GM21526 (cell line): ENCODE measurements at regions not wholly inside any gene's neighbourhood (a gene's known extent, or its start where the extent isn't known, plus 50 kb on each side); places are given as distances from the start of the nearest gene placed in this dataset.
"Not testable (repeated sequence)": the region's sequence is repeated elsewhere in the genome, so short reads cannot be mapped to it uniquely, and the experiment has no call there.

Experiments
- ATAC-seq: cut with Tn5 transposase; IDR thresholded peaks from one replicate; pipeline ENCODE4 v1.9.1; 2021; ENCODE audit warnings: moderate library complexity; ENCODE audit not compliant: unreplicated experiment, low FRiP score

GRCh38 chr20:29296256-29297230 is 1960.9 kb upstream of the DEFB115 start:
- ATAC-seq: no peak

GRCh38 chr20:29297411-29298270 is 1959.8 kb upstream of the DEFB115 start:
- ATAC-seq: no peak

GRCh38 chr20:29298271-29298590 is 1959.2 kb upstream of the DEFB115 start:
- no peak for ATAC-seq

GRCh38 chr20:29298759-29299613 is 1958.5 kb upstream of the DEFB115 start:
- no peak for ATAC-seq

- no peak for ATAC-seq
These were observed 1957.5 kb upstream of the DEFB115 start for GRCh38 chr20:29299811-29300578.

- ATAC-seq: no peak
These were observed 1956.6 kb upstream of the DEFB115 start for GRCh38 chr20:29300579-29301551.

- ATAC-seq: no peak
These were observed 1955.7 kb upstream of the DEFB115 start for GRCh38 chr20:29301624-29302259.

- no peak for ATAC-seq
These were observed 1954.4 kb upstream of the DEFB115 start for GRCh38 chr20:29302979-29303644.

GRCh38 chr20:29306390-29307072 is 1950.9 kb upstream of the DEFB115 start:
- ATAC-seq: no peak

- ATAC-seq: not testable (repeated sequence)
These were observed 1950.0 kb upstream of the DEFB115 start for GRCh38 chr20:29307484-29307883.

- ATAC-seq: not testable (repeated sequence)
These were observed 1948.5 kb upstream of the DEFB115 start for GRCh38 chr20:29308956-29309355.

- not testable (repeated sequence) for ATAC-seq
These were observed 1948.0 kb upstream of the DEFB115 start for GRCh38 chr20:29309481-29309880.

- ATAC-seq: not testable (repeated sequence)
These were observed 1946.4 kb upstream of the DEFB115 start for GRCh38 chr20:29311046-29311445.

- not testable (repeated sequence) for ATAC-seq
These were observed 1944.8 kb upstream of the DEFB115 start for GRCh38 chr20:29312679-29313078.

GRCh38 chr20:29313481-29313880 is 1944.0 kb upstream of the DEFB115 start:
- ATAC-seq: no peak

- ATAC-seq: no peak
These were observed 1943.2 kb upstream of the DEFB115 start for GRCh38 chr20:29314294-29314693.

- no peak for ATAC-seq
These were observed 1938.5 kb upstream of the DEFB115 start for GRCh38 chr20:29318871-29319461.
